KMS-11 (cell line): ENCODE measurements at regions not wholly inside any gene's neighbourhood (a gene's known extent, or its start where the extent isn't known, plus 50 kb on each side); places are given as distances from the start of the nearest gene placed in this dataset.

ENCODE experiments used
- H2AFZ ChIP-seq: fragments of 200-600 bp; sonication (generic); 2 replicates; pipeline ENCODE4 v1.6.1; 2016; ENCODE audit warnings: antibody characterized with exemption, mixed run types, low read depth
- H3K27ac ChIP-seq: fragments of 200-600 bp; sonication (generic); 2 replicates; pipeline ENCODE4 v1.6.1; 2016; ENCODE audit warnings: mild to moderate bottlenecking, mixed run types
- H3K27me3 ChIP-seq: fragments of 200-600 bp; sonication (generic); 2 replicates; pipeline ENCODE4 v1.6.1; 2017; ENCODE audit warnings: mild to moderate bottlenecking, low read depth, mixed run types, moderate library complexity; ENCODE audit not compliant: insufficient read depth
- H3K36me3 ChIP-seq: fragments of 200-600 bp; sonication (generic); 2 replicates; pipeline ENCODE4 v1.6.1; 2017; ENCODE audit warnings: mild to moderate bottlenecking, mixed run types; ENCODE audit not compliant: insufficient read depth
- H3K4me1 ChIP-seq: fragments of 200-600 bp; sonication (generic); 2 replicates; pipeline ENCODE4 v1.6.1; 2016; ENCODE audit warnings: mild to moderate bottlenecking, low read depth, mixed run types; ENCODE audit not compliant: poor library complexity, severe bottlenecking
- H3K4me2 ChIP-seq: fragments of 200-600 bp; sonication (generic); 2 replicates; pipeline ENCODE4 v1.7.0; 2016; ENCODE audit warnings: mild to moderate bottlenecking, mixed run types
- H3K4me3 ChIP-seq: fragments of 200-600 bp; sonication (generic); IDR thresholded peaks from 2 replicates; pipeline ENCODE4 v1.6.1; 2017; ENCODE audit warnings: low read depth, low read length, mixed read lengths; ENCODE audit not compliant: insufficient read depth
- H3K79me2 ChIP-seq: fragments of 200-600 bp; sonication (generic); 2 replicates; pipeline ENCODE4 v1.6.1; 2016; ENCODE audit warnings: low read depth, mixed run types; ENCODE audit not compliant: insufficient read depth
- H3K9ac ChIP-seq: fragments of 200-600 bp; sonication (generic); 2 replicates; pipeline ENCODE4 v1.6.1; 2016; ENCODE audit warnings: mild to moderate bottlenecking, mixed run types
- H4K20me1 ChIP-seq: fragments of 200-600 bp; sonication (generic); 2 replicates; pipeline ENCODE4 v1.6.1; 2016; ENCODE audit warnings: mild to moderate bottlenecking, mixed run types; ENCODE audit not compliant: insufficient read depth
- CTCF ChIP-seq: fragments of 200-600 bp; sonication (generic); conservative IDR thresholded peaks from 2 replicates; pipeline ENCODE4 v1.6.1; 2017; ENCODE audit warnings: low read depth, mild to moderate bottlenecking, antibody characterized with exemption, low read length, moderate library complexity, mixed read lengths

GRCh38 chr1:70819231-70819630 is 228.4 kb downstream of the PTGER3 start:
- Histone ChIP-seq H3K27me3 (no peaks in the 10 kb centered on the region), H3K4me1 (no peaks in the 10 kb centered on the region), H3K27ac (no peak overlapping the region), H3K4me2 (no peak overlapping the region), H2AFZ (no peak overlapping the region), H3K4me3 (no peak overlapping the region), H4K20me1 (no peaks in the 10 kb centered on the region), H3K36me3 (no peaks in the 10 kb centered on the region), H3K79me2 (no peaks in the 10 kb centered on the region), H3K9ac (no peak overlapping the region)
- TF ChIP-seq CTCF = no peak

GRCh38 chr1:70819785-70820184 is 227.8 kb downstream of the PTGER3 start:
- no peaks in the 10 kb centered on the region for H3K36me3 ChIP-seq
- no peak for TF ChIP-seq CTCF
- H3K79me2 ChIP-seq = no peaks in the 10 kb centered on the region
- H3K4me3 ChIP-seq = no peak overlapping the region
- no peak overlapping the region for H3K9ac ChIP-seq
- H2AFZ ChIP-seq = no peak overlapping the region
- no peaks in the 10 kb centered on the region for H3K27me3 ChIP-seq
- no peaks in the 10 kb centered on the region for H3K4me1 ChIP-seq
- no peaks in the 10 kb centered on the region for H4K20me1 ChIP-seq
- H3K27ac ChIP-seq = no peak overlapping the region
- no peak overlapping the region for H3K4me2 ChIP-seq

- Histone ChIP-seq H3K4me2 (no peak overlapping the region), H3K4me3 (no peak overlapping the region), H3K79me2 (no peaks in the 10 kb centered on the region), H4K20me1 (no peaks in the 10 kb centered on the region), H3K4me1 (no peaks in the 10 kb centered on the region), H3K27ac (no peak overlapping the region), H3K36me3 (no peaks in the 10 kb centered on the region), H2AFZ (no peak overlapping the region), H3K27me3 (no peaks in the 10 kb centered on the region), H3K9ac (no peak overlapping the region)
- TF ChIP-seq CTCF = no peak
Observed at GRCh38 chr1:70820396-70820795, 227.2 kb downstream of the PTGER3 start.

- no peaks in the 10 kb centered on the region for H3K36me3 ChIP-seq
- no peak overlapping the region for H3K4me3 ChIP-seq
- no peaks in the 10 kb centered on the region for H4K20me1 ChIP-seq
- H3K4me2 ChIP-seq = no peak overlapping the region
- no peak for TF ChIP-seq CTCF
- H3K27me3 ChIP-seq = no peaks in the 10 kb centered on the region
- no peak overlapping the region for H3K27ac ChIP-seq
- no peak overlapping the region for H3K9ac ChIP-seq
- H3K79me2 ChIP-seq = no peaks in the 10 kb centered on the region
- no peak overlapping the region for H2AFZ ChIP-seq
- H3K4me1 ChIP-seq = no peaks in the 10 kb centered on the region
Observed at GRCh38 chr1:70820995-70821394, 226.6 kb downstream of the PTGER3 start.

- Histone ChIP-seq H3K27ac (no peak overlapping the region), H3K9ac (no peak overlapping the region), H3K79me2 (no peaks in the 10 kb centered on the region), H3K36me3 (no peaks in the 10 kb centered on the region), H4K20me1 (no peaks in the 10 kb centered on the region), H3K4me1 (no peaks in the 10 kb centered on the region), H3K4me3 (no peak overlapping the region), H3K4me2 (no peak overlapping the region), H2AFZ (no peak overlapping the region), H3K27me3 (no peaks in the 10 kb centered on the region)
- no peak for TF ChIP-seq CTCF
Observed at GRCh38 chr1:70826428-70826827, 221.2 kb downstream of the PTGER3 start.
